ENCODE measurements at regions not wholly inside any gene's neighbourhood (a gene's known extent, or its start where the extent isn't known, plus 50 kb on each side); places are given as distances from the start of the nearest gene placed in this dataset.

GRCh38 chr2:111667001-111667400, 217.0 kb downstream of the ANAPC1 start:
- 91% methylated on average over 8 of the region's 8 CpGs; no CpG with 5 or more reads in 1 of the 2 experiments for WGBS, 2 experiments (ENCODE audit: extremely low coverage in 1 of 2, insufficient coverage in 1 of 2, insufficient read length in 1 of 2, insufficient replicate concordance in 2 of 2, low coverage in 1 of 2, low lambda C conversion rate in 2 of 2, missing lambda C conversion rate in 1 of 2)
- no peak for FAIRE-seq

More at GRCh38 chr2:111667001-111667400, 217.0 kb downstream of the ANAPC1 start:
- Histone ChIP-seq H3K4me2 (ENCODE audit: insufficient read depth in 1 of 2, low read depth in 2 of 2, low read length in 2 of 2) (no peak overlapping the region), H4K20me1 (replicated peaks in 1 of 2; ENCODE audit: control insufficient read depth in 1 of 2, insufficient read depth in 2 of 2, low read length in 2 of 2) (no peaks in the 10 kb centered on the region), H3K4ac (replicated peaks; ENCODE audit: insufficient read length, low read depth, low read length) (no peak overlapping the region), H3K23ac (ENCODE audit: insufficient read length) (no peak overlapping the region), H2BK120ac (replicated peaks; ENCODE audit: low read depth, low read length) (no peak overlapping the region), H3K4me1 (replicated peaks in 1 of 4; ENCODE audit: control insufficient read depth in 3 of 4, insufficient read depth in 4 of 4, low read length in 3 of 4) (no peaks in the 10 kb centered on the region), H3K4me3 (ENCODE audit: extremely low read depth in 1 of 4, insufficient read depth in 2 of 4, low read depth in 3 of 4, low read length in 4 of 4) (no peak overlapping the region), H2BK20ac (ENCODE audit: low read length) (no peak overlapping the region), H2BK12ac (ENCODE audit: low read depth, low read length) (no peak overlapping the region), H2BK5ac (ENCODE audit: low read depth, low read length) (no peak overlapping the region), H3K23me2 (ENCODE audit: low read depth, low read length) (peaks cover 5% of the 10 kb centered on the region; the same call in 1 of the 2 replicates), H3K79me2 (ENCODE audit: control insufficient read depth in 1 of 2, insufficient read depth in 2 of 2, low read length in 2 of 2) (no peaks in the 10 kb centered on the region), H4K91ac (replicated peaks; ENCODE audit: insufficient read length, low read length) (no peak overlapping the region), H3K18ac (ENCODE audit: extremely low read depth, low read length) (no peak overlapping the region), H3K36me3 (ENCODE audit: control insufficient read depth in 2 of 4, insufficient read depth in 4 of 4, low read length in 3 of 4) (no peaks in the 10 kb centered on the region), H2BK15ac (ENCODE audit: low read length) (no peak overlapping the region), H2AFZ (ENCODE audit: low read length) (no peak overlapping the region), H3K9ac (replicated peaks in 1 of 4; ENCODE audit: extremely low read depth in 1 of 4, low read depth in 3 of 4, low read length in 3 of 4) (no peak overlapping the region), H3K14ac (ENCODE audit: insufficient read length) (no peak overlapping the region), H4K5ac (ENCODE audit: insufficient read length, low read depth, low read length) (no peak overlapping the region), H3K27ac (ENCODE audit: low read depth, low read length) (no peak overlapping the region), H2AK5ac (ENCODE audit: low read depth, low read length) (no peak overlapping the region), H4K8ac (ENCODE audit: extremely low read depth, insufficient read depth, low read length) (no peak overlapping the region), H3K27me3 (replicated peaks in 1 of 4; ENCODE audit: control insufficient read depth in 3 of 4, extremely low read depth in 1 of 4, insufficient read depth in 3 of 4, low read length in 3 of 4) (no peaks in the 10 kb centered on the region), H3K79me1 (ENCODE audit: low read depth, low read length) (no peaks in the 10 kb centered on the region), H3K56ac (replicated peaks; ENCODE audit: insufficient read length, low read depth, low read length) (no peak overlapping the region), H3K9me3 (ENCODE audit: insufficient read depth in 2 of 2, low read depth in 1 of 2, low read length in 1 of 2) (peaks cover 11 to 18% of the 10 kb centered on the region in 2 experiments; a peak in 3 of 4 replicates)
- ChIA-PET POLR2A (ENCODE audit: partially characterized antibody) (no interaction called here), CTCF (ENCODE audit: partially characterized antibody) (interaction anchor here (0.5 to 1.0 kb wide), 2 partner anchors 8 to 12 kb away, joined by 3 to 6 read pairs; no protein-coding TSS in a partner anchor)
- no peak for DNase-seq (ENCODE audit: low read depth in 1 of 2, low spot score in 2 of 2)
- TF ChIP-seq EZH2 (IDR thresholded peaks at IDR 0.05; ENCODE audit: low read depth, low read length, severe bottlenecking): no peak
- TF ChIP-seq TCF12 (IDR thresholded peaks at IDR 0.05; ENCODE audit: low read depth, low read length): no peak
- no peak for TF ChIP-seq CEBPB (IDR thresholded peaks at IDR 0.05; ENCODE audit: low read depth, low read length)
- no peak for TF ChIP-seq HDAC2 (IDR thresholded peaks at IDR 0.05; ENCODE audit: borderline replicate concordance in 1 of 2, low read depth in 2 of 2, low read length in 2 of 2)

All from H1 (cell line).